ENCODE measurements at regions not wholly inside any gene's neighbourhood (a gene's known extent, or its start where the extent isn't known, plus 50 kb on each side); places are given as distances from the start of the nearest gene placed in this dataset.

DNA sequence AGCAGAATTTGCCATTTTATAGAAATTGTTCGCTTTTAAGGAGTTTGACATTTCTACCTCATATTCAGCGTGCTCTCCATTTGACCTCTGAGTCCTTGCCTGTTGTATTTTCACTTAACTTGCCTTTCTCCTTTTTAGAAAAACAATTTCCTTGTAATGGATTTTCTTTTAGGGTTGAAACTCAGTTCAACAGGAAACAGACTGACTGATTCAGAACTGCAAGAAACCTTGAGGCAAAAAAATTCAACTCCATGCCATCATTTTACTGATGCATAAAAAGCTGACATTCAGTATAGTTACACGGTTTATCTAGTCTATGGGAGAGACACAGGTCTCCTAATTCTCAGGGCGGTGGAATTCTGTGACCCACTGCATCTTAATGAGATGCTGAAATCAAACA is 59.8 kb downstream of the MRPS30 start:
- DNase-seq, result no peak

DNA sequence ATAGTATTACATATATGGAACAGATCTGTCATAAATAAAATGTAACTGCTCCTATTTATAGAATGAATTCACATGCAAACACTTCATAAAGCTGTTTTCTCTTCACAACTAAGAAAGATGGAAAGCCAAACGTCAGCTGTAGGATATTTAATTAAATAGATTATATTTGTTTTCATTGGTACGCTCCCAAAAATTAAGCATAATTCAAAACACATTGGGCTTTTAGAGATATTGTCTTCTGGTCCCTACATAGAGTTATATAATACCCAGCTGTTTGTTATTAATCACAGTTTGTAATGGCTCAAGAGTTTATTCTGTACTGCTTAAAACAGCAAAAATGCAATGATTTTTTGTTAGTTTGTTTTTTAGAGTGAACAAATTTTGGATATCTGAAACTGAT is 61.2 kb downstream of the MRPS30 start:
- DNase-seq, result no peak

DNA sequence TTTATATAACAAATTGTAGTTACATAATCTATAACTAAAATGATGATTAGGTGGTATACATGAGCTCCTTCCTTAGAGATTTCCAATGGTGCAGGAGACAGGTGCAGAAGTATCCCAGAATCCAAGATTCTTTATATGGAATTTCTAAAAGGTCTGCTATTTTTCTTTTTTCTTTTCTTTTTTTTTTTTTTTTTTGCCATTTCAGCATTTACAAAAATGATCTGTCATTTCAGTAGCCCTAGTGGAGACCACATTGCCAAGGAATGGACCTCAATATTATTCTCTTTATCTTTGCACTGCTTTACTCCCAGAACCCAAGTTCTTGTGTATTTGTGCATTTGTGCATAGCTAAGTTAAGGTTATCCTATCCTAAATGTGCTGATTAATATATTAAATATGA is 61.7 kb downstream of the MRPS30 start:
- no peak for DNase-seq

DNA sequence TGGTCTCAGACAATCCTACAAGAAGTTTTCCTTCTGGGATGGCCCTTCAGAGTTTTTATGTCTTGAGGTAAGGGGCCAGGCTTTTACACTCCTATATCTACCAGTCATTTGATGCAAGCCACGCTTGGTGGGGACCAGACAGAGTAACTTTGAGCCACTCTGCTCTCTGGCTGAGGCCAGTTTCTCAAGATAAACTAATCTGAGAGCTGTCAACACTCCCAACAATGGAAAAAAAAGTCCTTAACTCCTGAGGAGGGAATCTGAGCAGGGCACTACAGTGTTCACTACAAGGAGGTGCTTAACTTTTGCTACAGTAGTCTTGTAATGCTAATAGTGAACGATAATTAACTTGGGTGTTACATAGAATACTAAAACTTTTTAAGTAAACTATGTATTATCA is 62.7 kb downstream of the MRPS30 start:
- no peak for DNase-seq

DNA sequence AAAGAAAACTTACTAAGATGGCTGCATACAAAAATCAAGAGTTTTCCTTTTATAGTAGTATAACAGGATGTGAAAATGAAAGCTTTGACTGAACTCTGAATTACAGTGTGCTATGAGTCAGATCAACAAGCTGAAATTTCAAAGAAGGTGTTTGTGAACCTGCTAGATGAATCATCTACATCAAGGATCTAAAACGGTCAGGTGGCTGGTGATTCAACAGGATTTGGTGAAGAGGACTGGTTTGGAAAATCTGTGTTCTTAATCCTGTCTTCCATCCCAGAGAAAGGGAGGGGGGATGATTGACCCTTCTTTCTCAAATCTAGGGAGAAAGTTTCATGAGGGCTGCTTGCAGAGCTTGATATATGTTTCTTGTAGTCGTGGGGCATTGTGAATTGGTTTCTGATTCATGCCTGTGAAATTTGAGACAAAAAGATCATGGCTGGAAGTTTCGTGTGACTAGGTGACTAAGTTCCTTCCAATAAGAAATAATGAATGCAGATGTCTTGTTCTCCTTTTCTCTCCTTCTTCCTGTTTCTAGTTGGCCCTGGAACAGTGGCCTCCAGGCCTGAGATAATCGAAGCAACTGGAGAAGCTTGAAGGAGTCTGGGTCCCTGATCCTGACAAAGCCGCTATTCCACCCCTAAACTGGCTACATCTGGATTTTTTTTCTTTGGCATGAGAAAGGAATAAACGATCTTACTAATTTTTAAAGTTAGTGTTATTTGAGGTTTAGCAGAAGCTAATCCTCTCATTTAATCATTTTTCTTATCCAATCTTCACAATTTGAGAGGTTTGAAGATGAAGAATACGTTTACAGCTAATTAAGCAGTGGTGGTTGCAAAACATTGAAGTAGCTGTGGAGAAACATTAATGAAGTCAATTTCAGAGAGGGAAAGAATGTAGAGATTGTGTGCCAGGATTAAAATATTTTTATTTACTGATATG is 67.2 kb downstream of the MRPS30 start:
- no peak for DNase-seq

GRCh38 chr5:44881266-44881665 is 72.5 kb downstream of the MRPS30 start:
- DNase-seq, result no peak

DNA sequence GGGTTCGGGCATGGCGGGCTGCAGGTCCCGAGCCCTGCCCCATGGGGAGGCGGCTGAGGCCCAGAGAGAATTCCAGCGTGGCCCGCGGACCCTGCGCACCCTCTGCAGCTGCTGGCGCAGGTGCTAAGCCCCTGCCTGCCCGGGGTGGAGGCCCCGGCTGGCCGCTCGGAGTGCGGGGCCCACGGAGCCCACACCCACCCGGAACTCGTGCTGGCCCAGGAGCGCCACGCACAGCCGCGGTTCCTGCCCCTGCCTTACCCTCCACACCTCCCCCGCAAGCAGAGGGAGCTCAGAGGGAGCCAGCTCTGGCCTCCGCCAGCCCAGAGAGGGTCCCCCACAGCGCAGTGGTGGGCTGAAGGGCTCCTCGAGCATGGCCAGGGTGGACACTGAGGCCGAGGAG is 75.3 kb downstream of the MRPS30 start:
- DNase-seq, result no peak

DNA sequence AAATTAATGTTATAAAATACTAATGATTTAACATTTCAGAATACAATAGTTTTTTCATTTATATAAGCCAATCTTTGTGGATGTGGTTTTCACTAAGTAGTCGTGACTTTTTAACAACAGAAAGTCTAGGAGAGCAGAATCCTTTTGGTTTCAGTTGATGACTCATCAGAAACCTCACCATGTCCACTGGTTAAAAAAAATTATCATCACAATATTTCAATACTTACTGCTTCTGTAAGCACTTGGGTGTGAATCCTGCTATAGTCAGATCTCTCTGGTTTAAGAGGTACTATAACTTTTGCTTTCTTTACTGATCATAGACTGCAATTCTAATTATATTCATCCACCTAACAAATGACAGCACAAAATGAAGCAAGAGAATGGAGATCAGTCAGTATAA is 77.2 kb downstream of the MRPS30 start:
- no peak for DNase-seq

GRCh38 chr5:44887722-44888121 is 79.0 kb downstream of the MRPS30 start:
- DNase-seq, result no peak

GRCh38 chr5:44888435-44888834 is 79.7 kb downstream of the MRPS30 start:
- no peak for DNase-seq

DNA sequence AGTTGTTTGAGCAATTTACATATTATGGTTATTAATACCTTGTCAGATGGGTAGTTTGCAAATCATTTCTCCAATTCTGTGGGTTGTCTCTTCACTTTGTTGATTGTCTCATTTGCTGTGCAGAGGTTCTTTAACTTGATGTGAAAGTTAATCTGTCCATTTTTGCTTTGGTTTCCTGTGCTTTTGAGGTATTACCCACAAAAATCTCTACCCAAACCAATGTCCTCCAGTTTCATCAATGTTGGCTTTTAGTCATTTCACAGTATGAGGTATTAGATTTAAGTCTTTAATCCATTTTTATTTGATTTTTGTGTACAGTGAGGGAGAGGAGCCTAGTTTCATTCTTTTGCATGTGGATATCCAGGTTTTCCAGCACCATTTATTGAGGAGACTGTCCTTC is 82.4 kb downstream of the MRPS30 start:
- DNase-seq, result no peak

DNA sequence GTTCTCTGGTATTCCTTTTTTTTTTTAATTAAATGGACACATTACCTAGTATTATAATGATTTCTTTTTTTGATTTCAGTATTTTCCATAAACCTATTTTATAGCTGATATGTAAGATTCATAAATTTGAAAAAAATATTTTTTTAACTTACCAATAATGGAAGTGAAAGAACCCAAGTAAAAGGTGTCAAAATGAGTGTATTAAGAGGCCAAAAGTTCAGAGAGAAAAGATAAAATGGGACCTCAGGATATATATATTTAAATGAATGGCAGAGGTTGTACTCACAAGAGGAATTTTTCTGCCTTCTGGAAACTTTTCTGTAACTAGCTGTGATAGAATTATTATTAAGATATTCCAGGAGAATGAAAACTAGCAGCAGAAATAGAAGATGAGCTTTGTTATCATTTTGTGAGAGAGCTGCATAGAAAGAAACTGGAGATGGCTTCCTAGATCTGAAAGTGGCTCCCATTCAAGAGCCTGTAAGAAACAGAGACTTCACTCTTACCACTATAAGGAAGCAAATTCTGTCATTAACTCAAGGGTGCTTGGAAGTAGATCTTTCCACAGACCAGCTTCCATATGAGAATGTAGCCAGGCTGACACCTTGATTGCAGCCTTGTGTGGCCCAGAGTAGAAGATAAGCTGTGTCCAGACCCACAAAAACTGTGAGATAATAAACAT is 91.7 kb downstream of the MRPS30 start:
- no peak for DNase-seq

GRCh38 chr5:44907396-44907795 is 98.6 kb downstream of the MRPS30 start:
- DNase-seq, result no peak

GRCh38 chr5:44909004-44909403 is 100.3 kb downstream of the MRPS30 start:
- no peak for DNase-seq

DNA sequence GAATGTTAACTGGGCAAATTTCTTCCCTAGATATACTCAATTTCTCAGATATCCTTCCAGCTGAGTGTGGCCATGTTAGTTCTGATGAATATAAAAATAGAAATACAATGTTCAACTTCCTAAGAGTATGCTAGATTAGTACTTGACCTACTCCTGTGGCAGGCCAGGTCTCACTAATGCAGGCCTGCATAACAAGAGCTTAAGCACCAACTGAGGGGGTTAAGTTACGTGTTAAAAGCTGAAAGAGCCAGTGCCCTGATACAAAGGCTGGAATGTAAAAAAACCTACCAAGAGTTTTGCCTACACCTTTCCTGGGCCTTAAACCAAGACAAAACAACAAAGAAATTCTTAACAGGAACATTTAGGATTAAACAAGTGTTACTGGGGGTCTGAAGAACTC is 102.8 kb downstream of the MRPS30 start:
- no peak for DNase-seq

DNA sequence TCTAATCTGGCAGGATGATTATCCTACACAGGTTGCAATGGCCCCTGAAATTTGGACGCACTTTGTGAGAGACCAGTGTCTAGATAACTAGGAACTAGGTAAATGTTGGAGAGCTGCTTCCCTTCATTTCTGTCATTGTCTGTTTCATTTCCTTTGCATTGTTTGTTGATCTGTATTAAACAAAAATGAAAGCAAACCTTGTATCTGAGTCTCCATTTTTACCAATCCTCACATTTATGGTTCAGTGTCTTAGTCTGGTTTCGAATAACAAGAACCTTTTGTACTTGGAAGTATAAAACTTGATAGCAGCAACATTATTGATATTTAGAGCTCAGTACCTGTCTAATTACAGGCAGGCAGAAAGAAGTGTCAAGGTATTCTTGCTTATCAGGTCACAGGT is 105.5 kb downstream of the MRPS30 start:
- DNase-seq, result no peak

DNA sequence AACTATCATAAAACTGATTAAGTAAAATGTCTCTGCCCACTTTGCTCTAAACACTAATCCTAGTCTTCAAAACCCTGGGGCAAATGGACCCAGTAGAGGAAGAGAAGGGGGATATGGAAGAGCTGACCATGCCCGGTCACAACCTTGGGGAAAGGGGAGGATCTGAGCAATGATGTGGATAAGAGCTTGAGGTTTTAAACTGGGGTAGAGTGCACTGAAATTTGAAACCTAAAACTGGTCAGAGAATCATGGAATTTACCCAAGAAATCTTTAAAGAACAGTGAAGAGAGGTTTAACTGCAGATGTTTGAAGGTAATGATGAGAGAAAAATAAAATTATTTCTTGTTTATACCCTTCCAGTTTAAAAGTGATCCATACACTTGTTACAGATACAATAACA is 110.8 kb downstream of the MRPS30 start:
- no peak for DNase-seq

DNA sequence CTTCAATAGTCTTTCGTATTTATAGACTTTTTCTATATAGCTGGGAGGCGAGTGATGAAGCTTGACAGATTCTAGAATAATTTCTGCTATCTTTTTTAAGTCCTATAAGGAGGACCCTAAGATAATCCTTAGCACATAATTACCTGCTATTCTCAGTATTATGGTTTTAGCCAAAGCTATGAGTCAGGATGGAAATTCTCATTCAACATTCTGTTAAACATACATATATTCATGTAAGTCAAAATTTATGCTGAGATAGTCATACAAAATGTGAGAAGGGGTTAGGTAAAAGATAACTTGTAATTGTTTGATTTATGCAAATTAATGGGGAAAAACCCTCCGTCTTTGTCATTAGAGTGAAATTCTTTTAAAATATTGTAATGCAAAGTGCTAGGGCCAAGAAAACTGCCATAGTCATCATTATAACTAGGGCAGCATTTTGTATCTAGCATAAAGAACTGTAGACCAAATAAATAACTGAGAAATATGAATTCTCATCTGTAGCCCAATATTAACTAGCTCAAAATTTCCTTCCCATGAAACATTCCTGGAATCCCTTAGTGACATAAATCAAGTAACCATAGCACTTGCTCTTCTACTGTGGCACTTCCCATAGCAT is 118.5 kb downstream of the MRPS30 start:
- no peak for DNase-seq

DNA sequence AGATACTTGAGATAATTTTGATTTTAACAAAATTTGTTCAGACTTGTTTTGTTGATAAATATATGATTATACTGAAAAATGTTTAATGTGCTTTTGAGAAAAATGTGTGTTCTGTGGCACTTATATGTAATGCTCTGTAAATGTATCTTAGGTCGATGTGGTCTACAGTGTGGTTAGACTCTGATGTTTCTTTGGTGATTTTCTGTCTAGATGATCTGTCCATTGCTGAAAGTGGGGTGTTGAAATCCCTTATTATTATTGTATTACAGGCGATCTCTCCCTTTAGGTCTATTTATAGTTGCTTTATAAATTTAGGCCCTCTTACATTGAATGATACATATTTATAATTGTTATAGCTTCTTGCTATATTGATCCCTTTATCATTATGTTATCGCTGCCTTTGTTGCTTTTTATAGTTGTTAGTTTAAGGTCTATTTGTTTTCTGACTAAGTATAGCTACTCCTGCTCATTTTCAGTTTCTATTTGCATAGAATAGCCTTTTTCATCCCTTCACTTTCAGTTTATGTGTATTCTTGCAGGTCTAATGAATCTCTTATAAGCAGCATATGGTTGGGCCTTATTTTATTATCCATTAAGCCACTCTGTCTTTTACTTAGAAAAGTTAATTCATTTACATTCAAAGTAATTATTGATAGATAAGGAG is 124.3 kb downstream of the MRPS30 start:
- no peak for DNase-seq

- no peak for DNase-seq
These were observed 124.9 kb downstream of the MRPS30 start for GRCh38 chr5:44933686-44934085.

GRCh38 chr5:44935262-44935661 is 126.5 kb downstream of the MRPS30 start:
- DNase-seq, result no peak

- DNase-seq, result no peak
These were observed 127.1 kb downstream of the MRPS30 start for GRCh38 chr5:44935871-44936270.

DNA sequence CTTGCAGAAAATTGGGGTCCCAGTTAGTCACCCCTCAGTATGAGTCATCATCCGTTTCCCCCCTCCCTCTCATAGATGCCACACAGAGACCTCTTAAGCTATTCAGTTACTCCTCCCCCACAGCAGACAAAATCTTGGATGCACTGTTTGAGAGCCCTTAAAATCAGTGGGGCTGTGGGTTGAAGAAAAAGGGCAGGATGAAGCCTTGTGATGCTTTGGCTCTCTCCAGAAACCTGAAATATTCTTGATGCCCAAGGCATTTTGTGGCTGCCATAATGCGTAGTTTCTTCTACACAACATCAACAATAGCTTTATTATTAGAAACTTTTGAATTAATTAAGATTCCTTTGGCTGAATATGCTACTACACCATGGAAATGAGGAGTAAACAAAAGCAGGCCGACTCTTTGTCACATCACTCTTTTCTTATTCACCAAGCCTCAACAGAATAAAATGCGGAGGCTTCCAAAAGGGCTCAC is 133.8 kb downstream of the MRPS30 start:
- no peak for DNase-seq
